A549 (cell line): ENCODE measurements at regions not wholly inside any gene's neighbourhood (a gene's known extent, or its start where the extent isn't known, plus 50 kb on each side); places are given as distances from the start of the nearest gene placed in this dataset.

Source experiments
- CTCF ChIP-seq: fragments of >200 bp; sonication (Bioruptor Twin); formaldehyde crosslinking; IDR thresholded peaks from 3 replicates; pipeline ENCODE4 v1.5.1; 2016
- EHMT2 ChIP-seq: fragments of 200-600 bp; sonication (generic); IDR thresholded peaks from 2 replicates; pipeline ENCODE4 v1.6.1; 2016; ENCODE audit warnings: antibody characterized with exemption, low read depth, mild to moderate bottlenecking, moderate library complexity
- HEYL ChIP-seq: fragments of 250-450 bp; sonication (Bioruptor Pico); IDR thresholded peaks from 2 replicates; pipeline ENCODE4 v1.8.0; 2021; ENCODE audit warnings: mild to moderate bottlenecking, moderate library complexity
- HOXA7 ChIP-seq: fragments of 250-450 bp; sonication (Bioruptor Pico); IDR thresholded peaks from 2 replicates; pipeline ENCODE4 v1.5.0; 2020; ENCODE audit warnings: mild to moderate bottlenecking, moderate library complexity
- KDM1A ChIP-seq: fragments of 200-600 bp; sonication (generic); IDR thresholded peaks from 2 replicates; pipeline ENCODE4 v1.6.1; 2016; ENCODE audit warnings: low read depth, mild to moderate bottlenecking
- NFE2L2 ChIP-seq: fragments of 150-350 bp; conservative IDR thresholded peaks from 2 replicates; pipeline ENCODE4 v1.6.1; 2014; ENCODE audit warnings: low read length
- POLR2A ChIP-seq: IDR thresholded peaks from 2 replicates; pipeline ENCODE4 v1.6.1; 2012; ENCODE audit warnings: mild to moderate bottlenecking, low read length
- REST ChIP-seq: fragments of 200-600 bp; sonication (generic); IDR thresholded peaks from 2 replicates; pipeline ENCODE4 v1.6.1; 2016; ENCODE audit warnings: antibody characterized with exemption, mild to moderate bottlenecking, moderate library complexity
- RFX5 ChIP-seq: fragments of 450-650 bp; IDR thresholded peaks from 2 replicates; pipeline ENCODE4 v1.7.1; 2014; ENCODE audit warnings: antibody characterized with exemption, mild to moderate bottlenecking, moderate library complexity
- ZC3H11A ChIP-seq: fragments of 450-650 bp; IDR thresholded peaks from 2 replicates; pipeline ENCODE4 v1.6.1; 2014; ENCODE audit warnings: antibody characterized with exemption, mild to moderate bottlenecking

GRCh38 chr4:60897415-60897814, 302.7 kb upstream of the ADGRL3 start:
- TF ChIP-seq EHMT2, result no peak
- TF ChIP-seq CTCF, result no peak
- TF ChIP-seq RFX5, result no peak
- no peak for TF ChIP-seq KDM1A
- TF ChIP-seq HOXA7 (CRISPR knock-in tag), result no peak
- no peak for TF ChIP-seq POLR2A
- no peak for TF ChIP-seq HEYL (CRISPR knock-in tag)
- TF ChIP-seq REST, result no peak
- TF ChIP-seq ZC3H11A, result no peak
- no peak for TF ChIP-seq NFE2L2
